GM12878 (cell line): ENCODE measurements at regions not wholly inside any gene's neighbourhood (a gene's known extent, or its start where the extent isn't known, plus 50 kb on each side); places are given as distances from the start of the nearest gene placed in this dataset.

Experiments used
- CREB1 ChIP-seq: IDR thresholded peaks from 2 replicates; pipeline ENCODE4 v1.6.1; 2012; ENCODE audit warnings: low read depth, mild to moderate bottlenecking, inconsistent platforms
- E2F4 ChIP-seq: IDR thresholded peaks from 2 replicates; pipeline ENCODE4 v1.6.1; 2012; ENCODE audit warnings: low read depth, low read length, improper control_type of control experiment
- EGR1 ChIP-seq, 2 experiments: IDR thresholded peaks; 1 replicate in 1 of 2; 2 replicates in 1 of 2; pipeline ENCODE4 v1.6.1; 2011 to 2012; ENCODE audit warnings: low read depth in 2 of 2, low read length in 2 of 2, borderline replicate concordance in 1 of 2, mild to moderate bottlenecking in 1 of 2, moderate library complexity in 1 of 2
- FOS ChIP-seq: IDR thresholded peaks from 3 replicates; pipeline ENCODE4 v1.6.1; 2011; ENCODE audit warnings: borderline replicate concordance; ENCODE audit not compliant: insufficient read length; ENCODE audit errors: extremely low read depth
- HCFC1 ChIP-seq: fragments of 150-350 bp; IDR thresholded peaks from 2 replicates; pipeline ENCODE4 v1.6.1; 2014; ENCODE audit warnings: low read length
- LARP7 ChIP-seq: fragments of 450-650 bp; IDR thresholded peaks from 2 replicates; pipeline ENCODE4 v1.6.1; 2017; ENCODE audit warnings: mild to moderate bottlenecking
- RELA ChIP-seq: fragments of 450-650 bp; IDR thresholded peaks from 2 replicates; pipeline ENCODE4 v1.8.0; 2014; ENCODE audit warnings: borderline replicate concordance; ENCODE audit not compliant: partially characterized antibody
- RELB ChIP-seq: fragments of 450-650 bp; IDR thresholded peaks from 2 replicates; pipeline ENCODE4 v1.6.1; 2017; ENCODE audit warnings: low read depth, mild to moderate bottlenecking, moderate library complexity
- RUNX3 ChIP-seq: IDR thresholded peaks from 2 replicates; pipeline ENCODE4 v1.6.1; 2012; ENCODE audit warnings: low read length, inconsistent platforms
- SKIL ChIP-seq: fragments of 450-650 bp; IDR thresholded peaks from 2 replicates; pipeline ENCODE4 v1.6.1; 2017; ENCODE audit warnings: mild to moderate bottlenecking, low read depth, inconsistent platforms; ENCODE audit not compliant: poor library complexity, severe bottlenecking
- SMAD1 ChIP-seq: fragments of 450-650 bp; IDR thresholded peaks from 2 replicates; pipeline ENCODE4 v1.6.1; 2018; ENCODE audit warnings: mild to moderate bottlenecking, low read depth; ENCODE audit not compliant: partially characterized antibody
- STAT1 ChIP-seq: fragments of 450-650 bp; conservative IDR thresholded peaks from 2 replicates; pipeline ENCODE4 v1.6.1; 2014; ENCODE audit warnings: antibody characterized with exemption, mild to moderate bottlenecking
- STAT3 ChIP-seq: IDR thresholded peaks from 2 replicates; pipeline ENCODE4 v1.6.1; 2011; ENCODE audit warnings: low read depth, low read length, improper control_type of control experiment
- TCF3 ChIP-seq: IDR thresholded peaks from 2 replicates; pipeline ENCODE4 v1.6.1; 2012; ENCODE audit warnings: low read depth, mild to moderate bottlenecking, low read length, borderline replicate concordance; ENCODE audit not compliant: insufficient read depth
- ZNF384 ChIP-seq: IDR thresholded peaks from 2 replicates; pipeline ENCODE4 v1.6.1; 2012; ENCODE audit warnings: low read depth, mild to moderate bottlenecking, low read length, improper control_type of control experiment, borderline replicate concordance
- ZSCAN29 ChIP-seq: fragments of 450-650 bp; IDR thresholded peaks from 2 replicates; pipeline ENCODE4 v1.6.1; 2017; ENCODE audit warnings: mild to moderate bottlenecking, moderate library complexity
- ZZZ3 ChIP-seq: IDR thresholded peaks from 2 replicates; pipeline ENCODE4 v1.6.1; 2011; ENCODE audit warnings: low read depth; ENCODE audit not compliant: control insufficient read depth, insufficient read length
- TF ChIP-seq, protein P1 (sequence below): fragments of 450-650 bp; IDR thresholded peaks from 2 replicates; pipeline ENCODE4 v1.6.1; 2016; ENCODE audit warnings: mild to moderate bottlenecking
- TF ChIP-seq, protein P2 (sequence below): IDR thresholded peaks from 2 replicates; pipeline ENCODE4 v1.6.1; 2012; ENCODE audit warnings: low read depth, low read length, improper control_type of control experiment
- TF ChIP-seq, protein P3 (sequence below): IDR thresholded peaks from 2 replicates; pipeline ENCODE4 v1.6.1; 2012; ENCODE audit warnings: mild to moderate bottlenecking, low read depth, low read length

DNA sequence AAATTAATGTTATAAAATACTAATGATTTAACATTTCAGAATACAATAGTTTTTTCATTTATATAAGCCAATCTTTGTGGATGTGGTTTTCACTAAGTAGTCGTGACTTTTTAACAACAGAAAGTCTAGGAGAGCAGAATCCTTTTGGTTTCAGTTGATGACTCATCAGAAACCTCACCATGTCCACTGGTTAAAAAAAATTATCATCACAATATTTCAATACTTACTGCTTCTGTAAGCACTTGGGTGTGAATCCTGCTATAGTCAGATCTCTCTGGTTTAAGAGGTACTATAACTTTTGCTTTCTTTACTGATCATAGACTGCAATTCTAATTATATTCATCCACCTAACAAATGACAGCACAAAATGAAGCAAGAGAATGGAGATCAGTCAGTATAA lies 77.2 kb downstream of the MRPS30 start (continued):
- TF ChIP-seq STAT3 (no peak), LARP7 (no peak), HCFC1 (no peak), RELA (no peak), ZNF384 (peak; percentile 64; the same call in 1 of the 2 replicates), ZZZ3 (no peak), SMAD1 (no peak), STAT1 (no peak), CREB1 (no peak), RELB (peak; percentile 41; the same call in 1 of the 2 replicates), TCF3 (no peak), FOS (no peak), E2F4 (no peak), RUNX3 (peak; percentile 84), ZSCAN29 (no peak), SKIL (no peak), EGR1 (IDR thresholded peaks at IDR 0.05; ENCODE audit: borderline replicate concordance in 1 of 2, low read depth in 2 of 2, low read length in 2 of 2) (no peak)
- TF ChIP-seq, protein P1, sequence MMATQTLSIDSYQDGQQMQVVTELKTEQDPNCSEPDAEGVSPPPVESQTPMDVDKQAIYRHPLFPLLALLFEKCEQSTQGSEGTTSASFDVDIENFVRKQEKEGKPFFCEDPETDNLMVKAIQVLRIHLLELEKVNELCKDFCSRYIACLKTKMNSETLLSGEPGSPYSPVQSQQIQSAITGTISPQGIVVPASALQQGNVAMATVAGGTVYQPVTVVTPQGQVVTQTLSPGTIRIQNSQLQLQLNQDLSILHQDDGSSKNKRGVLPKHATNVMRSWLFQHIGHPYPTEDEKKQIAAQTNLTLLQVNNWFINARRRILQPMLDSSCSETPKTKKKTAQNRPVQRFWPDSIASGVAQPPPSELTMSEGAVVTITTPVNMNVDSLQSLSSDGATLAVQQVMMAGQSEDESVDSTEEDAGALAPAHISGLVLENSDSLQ = no peak
- TF ChIP-seq, protein P2, sequence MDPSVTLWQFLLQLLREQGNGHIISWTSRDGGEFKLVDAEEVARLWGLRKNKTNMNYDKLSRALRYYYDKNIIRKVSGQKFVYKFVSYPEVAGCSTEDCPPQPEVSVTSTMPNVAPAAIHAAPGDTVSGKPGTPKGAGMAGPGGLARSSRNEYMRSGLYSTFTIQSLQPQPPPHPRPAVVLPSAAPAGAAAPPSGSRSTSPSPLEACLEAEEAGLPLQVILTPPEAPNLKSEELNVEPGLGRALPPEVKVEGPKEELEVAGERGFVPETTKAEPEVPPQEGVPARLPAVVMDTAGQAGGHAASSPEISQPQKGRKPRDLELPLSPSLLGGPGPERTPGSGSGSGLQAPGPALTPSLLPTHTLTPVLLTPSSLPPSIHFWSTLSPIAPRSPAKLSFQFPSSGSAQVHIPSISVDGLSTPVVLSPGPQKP = no peak
- TF ChIP-seq, protein P3, sequence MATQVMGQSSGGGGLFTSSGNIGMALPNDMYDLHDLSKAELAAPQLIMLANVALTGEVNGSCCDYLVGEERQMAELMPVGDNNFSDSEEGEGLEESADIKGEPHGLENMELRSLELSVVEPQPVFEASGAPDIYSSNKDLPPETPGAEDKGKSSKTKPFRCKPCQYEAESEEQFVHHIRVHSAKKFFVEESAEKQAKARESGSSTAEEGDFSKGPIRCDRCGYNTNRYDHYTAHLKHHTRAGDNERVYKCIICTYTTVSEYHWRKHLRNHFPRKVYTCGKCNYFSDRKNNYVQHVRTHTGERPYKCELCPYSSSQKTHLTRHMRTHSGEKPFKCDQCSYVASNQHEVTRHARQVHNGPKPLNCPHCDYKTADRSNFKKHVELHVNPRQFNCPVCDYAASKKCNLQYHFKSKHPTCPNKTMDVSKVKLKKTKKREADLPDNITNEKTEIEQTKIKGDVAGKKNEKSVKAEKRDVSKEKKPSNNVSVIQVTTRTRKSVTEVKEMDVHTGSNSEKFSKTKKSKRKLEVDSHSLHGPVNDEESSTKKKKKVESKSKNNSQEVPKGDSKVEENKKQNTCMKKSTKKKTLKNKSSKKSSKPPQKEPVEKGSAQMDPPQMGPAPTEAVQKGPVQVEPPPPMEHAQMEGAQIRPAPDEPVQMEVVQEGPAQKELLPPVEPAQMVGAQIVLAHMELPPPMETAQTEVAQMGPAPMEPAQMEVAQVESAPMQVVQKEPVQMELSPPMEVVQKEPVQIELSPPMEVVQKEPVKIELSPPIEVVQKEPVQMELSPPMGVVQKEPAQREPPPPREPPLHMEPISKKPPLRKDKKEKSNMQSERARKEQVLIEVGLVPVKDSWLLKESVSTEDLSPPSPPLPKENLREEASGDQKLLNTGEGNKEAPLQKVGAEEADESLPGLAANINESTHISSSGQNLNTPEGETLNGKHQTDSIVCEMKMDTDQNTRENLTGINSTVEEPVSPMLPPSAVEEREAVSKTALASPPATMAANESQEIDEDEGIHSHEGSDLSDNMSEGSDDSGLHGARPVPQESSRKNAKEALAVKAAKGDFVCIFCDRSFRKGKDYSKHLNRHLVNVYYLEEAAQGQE = no peak
